ENCODE measurements at regions not wholly inside any gene's neighbourhood (a gene's known extent, or its start where the extent isn't known, plus 50 kb on each side); places are given as distances from the start of the nearest gene placed in this dataset.
A peak's percentile ranks its signal among the peaks of the same experiment; 100 is the strongest.

- DNase-seq (ENCODE audit: low read depth, low spot score), result no peak
These were observed 71.8 kb downstream of the RTL9 start for GRCh38 chrX:110430293-110431076.

GRCh38 chrX:110432091-110432905, 73.7 kb downstream of the RTL9 start:
- DNase-seq (ENCODE audit: low read depth, low spot score), result no peak

GRCh38 chrX:110432906-110433215, 74.2 kb downstream of the RTL9 start:
- DNase-seq (ENCODE audit: low read depth, low spot score), result no peak

GRCh38 chrX:110435196-110435595, 76.5 kb downstream of the RTL9 start:
- no peak for DNase-seq (ENCODE audit: low read depth, low spot score)

DNA sequence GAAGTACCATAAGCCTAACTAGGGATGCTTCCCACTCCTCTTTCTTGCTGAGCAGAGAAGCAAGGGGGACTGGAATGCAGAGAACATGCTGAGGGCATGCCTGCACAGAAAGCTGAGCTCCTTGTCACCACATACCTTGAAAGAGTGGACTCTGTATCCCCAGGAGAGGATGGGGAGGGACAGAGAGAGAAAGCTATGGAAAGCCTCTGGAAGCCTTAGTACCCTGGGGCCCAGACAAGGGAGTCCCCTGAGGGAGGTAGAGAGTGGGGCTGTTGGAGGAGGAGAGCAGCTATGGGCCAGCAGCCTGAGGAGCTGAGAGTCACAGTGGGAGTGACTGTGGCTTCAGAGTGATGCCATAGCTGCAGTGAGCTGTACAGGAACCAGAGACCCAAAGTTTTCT, 77.9 kb downstream of the RTL9 start:
- DNase-seq (ENCODE audit: low read depth, low spot score), result no peak

- no peak for DNase-seq (ENCODE audit: low read depth, low spot score)
These were observed 79.0 kb downstream of the RTL9 start for GRCh38 chrX:110437686-110438085.

GRCh38 chrX:110440016-110440805, 81.6 kb downstream of the RTL9 start:
- no peak for DNase-seq (ENCODE audit: low read depth, low spot score)

DNA sequence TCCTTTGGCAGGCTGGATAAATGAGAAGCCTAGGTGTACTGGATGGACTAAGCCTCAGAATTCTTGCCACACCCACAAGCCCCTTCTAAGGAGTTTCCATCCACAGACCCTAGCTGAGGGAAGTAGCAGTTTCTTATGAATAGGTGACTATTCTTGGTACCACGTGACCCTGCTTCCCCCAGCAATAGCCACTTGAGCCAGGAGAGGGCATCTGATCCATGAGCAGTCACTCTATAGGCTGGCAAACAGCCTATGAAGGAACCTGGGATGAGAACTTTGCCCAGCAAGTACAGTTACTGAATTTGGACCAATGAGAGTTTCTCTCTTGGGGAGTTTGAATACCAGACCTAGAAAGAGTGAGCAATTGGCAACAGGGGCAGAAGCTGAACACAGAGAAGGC, 84.0 kb downstream of the RTL9 start:
- DNase-seq (ENCODE audit: low read depth, low spot score), result no peak

DNA sequence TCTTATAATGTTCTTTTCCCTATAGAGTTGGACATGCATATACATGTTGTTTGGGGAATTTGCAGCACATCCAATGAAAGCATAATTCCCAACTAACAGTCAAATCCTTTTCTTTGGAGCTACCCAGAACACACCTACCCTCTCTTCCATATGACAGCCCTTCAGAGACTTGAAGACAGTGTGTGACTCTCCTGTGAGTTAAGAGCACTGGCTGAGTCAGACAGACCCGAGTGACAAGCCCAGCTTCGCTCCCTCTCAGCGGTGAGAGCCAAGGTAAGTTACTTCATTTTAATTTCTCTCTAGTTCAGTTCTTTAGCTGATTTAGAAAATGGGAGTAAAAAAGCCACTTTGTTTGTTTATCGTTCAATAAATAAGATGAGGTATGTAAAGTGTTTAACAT, 86.3 kb downstream of the RTL9 start:
- DNase-seq (ENCODE audit: low read depth, low spot score), result no peak

GRCh38 chrX:110448459-110448858, 89.8 kb downstream of the RTL9 start:
- no peak for DNase-seq (ENCODE audit: low read depth, low spot score)

- no peak for DNase-seq (ENCODE audit: low read depth, low spot score)
These were observed 90.7 kb downstream of the RTL9 start for GRCh38 chrX:110449312-110449711.

DNA sequence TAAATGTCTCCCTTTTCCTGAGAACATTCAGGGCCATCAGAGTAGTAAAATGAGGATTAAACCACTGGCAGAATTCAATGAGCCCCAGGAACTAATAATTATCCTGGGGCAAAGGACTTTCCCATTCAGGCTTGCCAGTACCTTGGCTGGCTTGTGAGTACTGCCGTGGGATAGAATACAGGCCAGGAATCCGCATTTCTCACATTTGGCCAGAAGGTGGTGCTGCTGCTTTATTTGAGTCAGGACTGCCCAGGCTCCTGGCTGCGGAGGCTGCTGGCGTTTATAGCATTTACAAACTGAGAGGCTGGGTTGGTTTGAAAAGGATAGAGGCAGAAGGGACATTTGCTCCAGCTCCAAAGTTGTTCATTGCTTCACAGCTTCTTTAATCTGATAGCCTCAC, 91.4 kb downstream of the RTL9 start:
- peak; percentile 35 for DNase-seq (ENCODE audit: low read depth, low spot score)

DNA sequence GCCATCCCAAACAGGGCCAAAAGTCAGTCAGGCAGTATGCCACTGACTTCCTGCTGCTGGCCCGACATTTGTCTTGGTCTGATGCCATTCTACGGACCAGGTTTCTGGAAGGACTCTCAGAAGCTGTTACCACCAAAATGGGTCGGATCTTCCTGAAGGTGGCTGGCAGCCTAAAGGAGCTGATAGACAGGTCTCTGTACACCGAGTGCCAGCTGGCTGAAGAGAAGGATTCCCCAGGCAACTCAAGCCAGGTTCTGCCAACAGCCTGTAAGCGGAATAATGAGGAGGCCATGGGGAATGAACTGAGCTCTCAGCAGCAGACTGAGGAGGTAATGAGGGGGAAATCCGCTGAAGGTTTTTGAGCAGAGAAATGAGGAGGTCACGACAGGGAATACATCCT, 95.7 kb downstream of the RTL9 start:
- no peak for DNase-seq (ENCODE audit: low read depth, low spot score)

- DNase-seq (ENCODE audit: low read depth, low spot score), result no peak
These were observed 104.3 kb downstream of the RTL9 start for GRCh38 chrX:110462957-110463356.

GRCh38 chrX:110466790-110467189, 108.1 kb downstream of the RTL9 start:
- no peak for DNase-seq (ENCODE audit: low read depth, low spot score)

GRCh38 chrX:110472265-110472664, 113.6 kb downstream of the RTL9 start:
- no peak for DNase-seq (ENCODE audit: low read depth, low spot score)

- DNase-seq (ENCODE audit: low read depth, low spot score), result no peak
These were observed 119.1 kb downstream of the RTL9 start for GRCh38 chrX:110477593-110478228.

DNA sequence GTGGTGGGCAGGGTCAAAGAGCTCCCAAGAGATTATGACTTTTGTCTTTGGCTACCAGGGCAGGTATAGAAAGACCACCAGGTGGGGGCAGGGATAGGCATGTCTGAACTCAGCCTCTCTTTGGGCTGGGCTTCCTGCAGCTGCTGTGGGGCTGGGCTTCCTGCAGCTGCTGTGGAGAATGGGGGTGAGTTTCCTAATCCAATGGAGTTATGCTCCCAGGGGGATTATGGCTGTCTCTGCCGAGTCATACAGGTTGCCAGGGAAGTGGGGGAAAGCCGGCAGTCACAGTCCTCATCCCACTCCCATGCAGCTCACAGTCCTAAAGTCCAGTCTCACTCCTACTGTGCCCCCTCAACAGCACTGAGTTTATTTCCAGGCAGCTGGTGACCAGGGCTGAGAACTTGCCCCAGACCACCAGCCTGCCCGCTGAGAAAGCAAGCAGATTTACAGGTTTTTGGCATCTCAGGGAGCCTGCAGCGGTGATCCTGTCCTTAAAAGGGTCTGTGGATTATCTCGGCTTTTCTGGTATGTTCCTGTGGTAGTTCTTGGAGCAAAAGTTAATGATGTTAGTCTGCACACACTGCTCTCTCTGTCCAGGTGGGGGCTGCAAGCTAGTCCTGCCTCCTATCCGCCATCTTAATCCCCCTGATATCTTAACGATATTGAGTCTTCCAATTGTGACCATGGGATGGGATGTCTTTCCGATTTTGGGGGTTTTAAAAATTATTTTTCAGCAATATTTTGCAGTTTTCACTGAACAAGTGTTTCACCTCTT, 133.4 kb downstream of the RTL9 start:
- no peak for DNase-seq (ENCODE audit: low read depth, low spot score)

DNA sequence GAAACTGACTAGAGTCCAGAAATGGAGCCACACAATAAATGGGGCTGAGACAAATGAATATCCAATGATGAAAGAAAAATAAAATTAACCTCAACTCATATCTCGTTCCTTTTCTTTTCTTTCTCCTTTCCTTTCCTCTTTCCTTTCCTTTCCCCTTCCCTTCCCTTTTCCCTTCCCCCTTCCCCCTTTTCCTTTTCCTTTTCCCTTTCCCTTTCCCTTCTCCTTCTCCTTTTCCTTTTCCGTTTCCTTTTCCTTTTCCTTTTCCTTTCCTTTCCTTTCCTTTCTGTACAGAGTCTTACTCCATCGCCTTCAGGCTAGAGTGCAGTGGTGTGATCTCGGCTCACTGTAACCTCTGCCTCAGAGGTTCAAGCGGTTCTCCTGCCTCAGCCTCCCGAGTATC, 146.3 kb downstream of the RTL9 start:
- DNase-seq (ENCODE audit: low read depth, low spot score), result no peak

GRCh38 chrX:110509755-110510532, 151.3 kb downstream of the RTL9 start:
- DNase-seq (ENCODE audit: low read depth, low spot score), result no peak
